HG03571 (cell line): ENCODE measurements at regions not wholly inside any gene's neighbourhood (a gene's known extent, or its start where the extent isn't known, plus 50 kb on each side); places are given as distances from the start of the nearest gene placed in this dataset.
"Not testable (repeated sequence)": the region's sequence is repeated elsewhere in the genome, so short reads cannot be mapped to it uniquely, and the experiment has no call there.

Experiments used
- ATAC-seq: cut with Tn5 transposase; IDR thresholded peaks from one replicate; pipeline ENCODE4 v1.9.1; 2021; ENCODE audit not compliant: unreplicated experiment

DNA sequence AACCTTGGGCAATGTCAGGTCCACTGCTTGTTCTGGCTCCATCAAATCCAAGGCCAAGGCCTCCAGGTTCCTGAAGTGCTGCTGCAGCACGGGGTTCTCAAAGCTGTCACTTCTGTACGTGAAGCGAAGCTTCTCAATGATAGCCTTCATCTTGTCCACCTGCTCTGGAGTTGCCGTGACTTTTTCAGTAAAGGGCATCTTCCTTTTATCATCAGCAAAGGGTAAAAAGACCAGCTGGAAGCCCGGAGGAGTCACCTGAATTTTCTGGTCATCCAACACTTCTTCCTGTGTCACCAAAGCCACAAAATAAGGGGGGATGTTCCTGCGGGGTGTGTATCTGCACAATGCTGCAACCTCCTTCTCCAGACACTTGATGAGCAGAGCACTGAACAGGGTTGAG lies 131.7 kb upstream of the MAMLD1 start:
- not testable (repeated sequence) for ATAC-seq

DNA sequence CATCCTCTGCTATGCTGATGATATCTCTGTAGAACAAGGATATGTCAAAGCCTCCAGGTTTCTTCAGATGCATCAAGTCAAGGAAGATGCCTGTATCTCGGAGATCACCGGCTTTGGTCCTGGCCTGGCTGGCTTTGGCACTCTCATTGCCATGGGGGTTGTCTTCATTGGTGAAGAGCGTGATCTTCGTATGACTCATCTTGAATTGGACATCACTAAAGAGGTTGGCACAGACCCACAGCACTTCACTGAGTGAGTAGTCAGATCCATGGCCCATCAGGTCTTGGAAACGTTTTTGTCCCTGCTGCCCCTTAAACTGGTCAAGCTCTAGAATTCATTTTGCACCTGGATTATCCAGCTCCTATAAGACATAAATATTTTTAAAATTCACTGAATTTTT lies 130.9 kb upstream of the MAMLD1 start:
- not testable (repeated sequence) for ATAC-seq

DNA sequence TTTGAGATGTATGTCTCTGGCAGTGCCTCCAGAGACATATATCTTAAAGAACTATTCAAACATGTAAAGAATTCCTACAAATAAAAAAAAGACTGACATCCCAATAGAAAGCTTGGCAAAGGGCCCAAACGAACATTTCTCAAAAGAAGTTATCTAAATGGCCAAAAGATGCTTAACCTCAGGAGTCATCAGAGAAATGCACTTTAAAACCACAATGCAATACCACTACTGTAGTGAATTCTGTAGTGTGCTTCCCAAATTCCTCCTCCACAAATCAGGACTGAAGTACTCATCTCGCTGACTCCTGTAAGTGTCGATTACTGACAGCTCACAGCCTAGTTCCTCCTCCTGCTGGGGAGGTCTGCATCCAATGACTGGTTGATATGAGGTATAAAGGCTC lies 129.0 kb upstream of the MAMLD1 start:
- no peak for ATAC-seq

DNA sequence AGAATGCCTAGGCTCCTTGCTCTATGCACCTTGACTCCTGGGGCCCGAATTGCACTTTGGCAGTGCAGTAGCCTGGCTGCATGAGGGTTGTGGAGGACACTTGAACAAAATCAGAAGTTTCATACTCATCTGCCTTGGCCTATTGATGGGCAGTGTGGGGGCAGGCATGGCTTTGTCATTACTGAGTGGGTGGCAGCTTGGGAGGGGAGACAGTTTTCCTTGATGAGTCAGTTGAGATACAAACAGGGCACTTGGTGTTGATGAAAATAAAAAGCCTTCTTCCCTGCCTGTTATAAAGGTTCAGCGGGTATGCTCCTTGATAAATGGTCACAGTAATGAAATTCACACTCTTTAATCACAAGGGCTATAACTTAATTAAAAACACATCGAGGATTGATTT lies 126.8 kb upstream of the MAMLD1 start:
- no peak for ATAC-seq

DNA sequence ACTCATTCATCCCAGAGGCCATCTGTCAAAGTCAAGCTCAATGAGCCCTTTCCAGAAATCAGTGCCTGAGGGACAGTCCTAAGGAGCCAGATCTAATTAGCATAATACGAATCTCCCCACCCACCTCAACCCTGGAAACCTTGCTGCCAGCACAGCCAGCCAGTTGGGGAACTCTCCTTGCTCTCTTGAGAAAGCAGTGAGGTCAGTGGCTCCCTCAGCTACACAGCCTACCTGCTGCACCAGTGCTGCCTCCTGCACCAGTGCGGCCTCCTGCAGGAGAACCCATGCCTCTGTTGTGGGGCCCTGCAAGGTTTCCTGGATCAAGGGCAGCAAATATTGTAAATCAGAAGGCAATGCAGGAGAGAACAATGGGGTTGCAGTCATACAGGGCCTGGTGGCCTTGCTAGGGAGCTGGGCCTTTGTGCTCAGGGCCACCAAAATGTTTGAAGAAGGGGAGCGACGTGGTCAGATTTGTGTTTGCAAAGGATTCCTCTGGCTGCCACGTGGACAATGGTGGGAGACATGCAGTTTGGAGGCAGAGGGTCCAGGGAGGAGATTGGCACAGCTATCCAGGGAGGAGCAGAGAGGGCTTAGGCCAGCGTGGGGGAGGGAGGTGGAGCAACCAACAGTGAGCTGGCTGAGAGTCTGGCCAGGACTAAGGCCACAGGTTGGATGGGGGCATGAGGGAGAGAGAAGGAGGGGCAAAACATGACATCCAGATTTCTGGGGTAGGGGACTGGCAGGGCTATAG lies 124.3 kb upstream of the MAMLD1 start:
- ATAC-seq: no peak

DNA sequence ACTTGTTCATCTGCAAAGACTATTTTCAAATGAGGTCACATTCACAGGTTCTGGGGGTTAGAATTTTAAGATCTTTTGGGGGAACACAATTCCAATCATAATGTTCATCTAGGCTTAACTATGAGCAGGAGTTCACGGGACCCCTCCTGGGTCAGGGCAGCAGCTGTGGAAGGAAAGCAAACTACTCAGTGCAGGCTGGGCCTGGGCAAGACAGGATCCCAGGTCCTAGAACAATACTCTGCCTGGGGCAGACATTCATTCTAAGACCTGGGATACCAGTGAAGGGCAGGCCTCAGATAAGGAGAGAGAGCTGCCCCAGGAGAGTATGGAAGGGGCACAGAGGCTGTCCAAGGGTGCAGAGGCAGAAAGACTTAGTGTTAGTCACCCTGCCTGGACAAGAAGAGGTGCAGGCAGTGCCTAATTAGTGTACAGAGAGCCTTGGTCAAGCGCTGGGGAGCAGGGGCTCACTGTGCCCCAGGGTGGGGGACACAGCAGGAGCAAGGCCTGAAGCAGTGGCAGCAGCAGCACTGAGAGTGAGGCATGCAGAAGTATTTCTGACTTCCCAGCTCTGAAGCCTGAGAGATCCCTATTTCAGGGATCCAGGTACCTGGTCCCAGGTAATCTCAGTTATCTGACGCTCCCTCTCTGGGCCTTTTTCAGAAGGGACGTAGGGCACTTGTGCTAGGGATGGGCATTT lies 123.0 kb upstream of the MAMLD1 start:
- ATAC-seq: no peak

DNA sequence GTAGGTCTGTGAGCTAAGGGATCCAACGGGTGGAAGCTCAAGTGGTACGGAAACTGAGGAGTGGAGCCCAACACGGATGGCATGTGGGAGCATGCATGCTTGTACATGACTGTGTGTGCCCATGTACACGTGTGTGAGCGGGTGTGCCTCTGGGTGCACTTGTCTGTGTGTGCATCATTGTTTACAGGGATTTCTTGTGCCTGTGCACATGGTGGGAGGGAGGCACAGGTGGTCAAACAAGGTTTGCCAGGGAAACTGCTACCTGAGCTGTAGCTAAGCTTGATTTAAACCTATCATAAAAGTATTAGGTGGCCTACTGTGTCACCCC lies 122.5 kb upstream of the MAMLD1 start:
- ATAC-seq: no peak

DNA sequence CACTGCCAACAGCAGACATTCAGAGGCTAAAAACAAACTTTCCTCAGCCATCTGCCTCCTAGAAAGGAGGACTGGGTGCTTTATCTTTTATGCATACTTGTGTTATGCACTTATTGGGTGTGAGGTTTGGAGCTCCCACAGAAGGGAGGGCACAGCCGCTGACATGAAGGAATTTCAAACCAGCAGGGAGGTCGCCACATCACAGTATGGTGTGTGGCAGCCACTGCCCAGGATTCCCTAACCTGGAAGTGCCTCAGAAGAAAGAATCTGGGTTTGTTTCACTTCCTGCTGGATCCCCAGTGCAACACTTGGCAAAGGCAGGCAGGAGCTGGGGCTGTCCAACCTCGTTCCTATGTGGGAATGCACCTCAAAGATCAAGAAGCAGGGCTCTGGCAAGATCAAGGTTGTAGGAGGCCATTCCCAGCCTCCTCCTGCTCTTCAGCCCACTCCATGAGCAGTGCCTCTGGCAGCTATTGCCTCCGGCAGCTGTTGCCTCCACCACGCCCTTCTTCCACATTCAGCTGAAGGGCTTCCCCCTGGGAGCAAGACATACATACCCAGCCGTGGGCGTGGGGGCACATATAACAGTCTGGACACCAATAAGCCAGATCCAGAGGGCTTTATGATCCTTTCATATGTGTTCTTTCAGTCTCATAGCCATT lies 109.0 kb upstream of the MAMLD1 start:
- no peak for ATAC-seq

DNA sequence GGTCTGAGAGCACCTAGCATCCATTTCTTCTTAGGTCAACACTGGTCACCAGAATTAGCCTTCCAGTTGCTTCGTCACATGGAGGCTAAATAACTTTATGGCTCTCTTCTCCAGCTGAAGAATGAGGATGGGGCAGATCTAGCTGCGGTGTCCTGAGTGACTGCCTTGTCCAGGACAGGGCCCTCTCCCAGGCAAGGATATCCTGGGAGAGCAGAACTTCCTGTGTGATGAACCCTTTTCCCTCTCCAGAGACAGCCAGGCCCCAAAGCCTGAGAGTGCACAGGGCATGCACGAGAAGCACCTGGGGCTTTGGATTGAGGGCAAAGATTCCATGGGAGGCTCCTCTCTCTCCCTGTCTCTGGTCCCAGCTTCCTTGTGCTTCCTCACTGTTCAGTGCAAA lies 108.2 kb upstream of the MAMLD1 start:
- no peak for ATAC-seq

DNA sequence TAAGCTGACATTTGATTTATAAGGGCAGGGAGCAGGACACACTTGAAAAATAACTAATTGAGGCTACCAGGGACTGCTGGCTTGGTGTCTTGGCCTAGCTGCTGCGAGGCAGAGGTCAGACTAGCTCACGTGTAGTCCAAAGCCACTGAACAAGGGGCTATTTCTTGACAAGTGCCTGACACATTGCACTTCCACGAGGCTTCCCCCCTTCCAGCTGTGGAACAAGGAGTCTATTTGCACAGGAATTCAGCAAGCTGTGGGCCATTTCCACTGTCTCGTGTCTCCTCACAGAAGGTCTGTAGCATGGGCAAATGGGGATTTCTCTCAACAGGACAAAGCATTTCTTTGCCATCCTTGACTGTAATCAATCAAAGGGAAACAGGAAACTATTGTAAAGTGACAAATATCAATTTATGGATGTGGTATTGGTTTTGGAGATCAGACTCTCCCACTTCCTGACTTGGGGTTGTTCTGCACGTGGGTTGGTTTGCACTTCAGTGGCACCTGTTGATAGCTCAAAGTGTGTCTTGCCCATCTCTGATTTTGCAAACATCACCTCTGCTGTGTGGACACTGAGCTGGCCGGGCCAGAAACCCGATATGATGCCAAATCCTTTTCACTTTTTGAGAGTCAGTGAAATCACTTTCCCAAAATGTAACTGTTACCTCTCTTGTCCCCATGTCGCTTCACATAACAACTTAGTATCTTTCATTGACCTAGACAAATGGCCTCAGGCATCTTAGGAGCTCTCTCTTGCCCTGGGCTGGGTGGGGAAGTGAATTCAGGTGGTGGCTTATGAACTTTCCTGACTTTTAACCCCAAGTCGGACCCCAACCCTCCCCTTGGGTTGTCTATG lies 107.4 kb upstream of the MAMLD1 start:
- ATAC-seq: no peak

DNA sequence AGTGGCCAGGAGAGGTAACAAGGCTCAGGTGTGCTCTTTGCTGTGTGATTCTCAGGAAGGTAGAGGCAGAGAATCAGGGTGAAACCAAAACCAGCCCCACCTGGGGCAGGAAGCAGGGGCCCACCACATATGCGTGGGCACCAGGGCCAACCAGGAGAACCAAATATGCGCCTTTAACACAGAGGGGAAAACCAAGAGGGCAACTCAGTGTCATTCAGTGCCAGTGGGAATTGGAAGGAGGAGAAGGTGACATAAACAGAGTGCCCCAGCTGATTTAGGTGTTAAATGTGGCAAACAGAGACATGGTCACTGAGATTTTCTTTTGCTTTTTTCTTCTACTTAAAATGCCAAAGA lies 106.8 kb upstream of the MAMLD1 start:
- ATAC-seq: no peak

DNA sequence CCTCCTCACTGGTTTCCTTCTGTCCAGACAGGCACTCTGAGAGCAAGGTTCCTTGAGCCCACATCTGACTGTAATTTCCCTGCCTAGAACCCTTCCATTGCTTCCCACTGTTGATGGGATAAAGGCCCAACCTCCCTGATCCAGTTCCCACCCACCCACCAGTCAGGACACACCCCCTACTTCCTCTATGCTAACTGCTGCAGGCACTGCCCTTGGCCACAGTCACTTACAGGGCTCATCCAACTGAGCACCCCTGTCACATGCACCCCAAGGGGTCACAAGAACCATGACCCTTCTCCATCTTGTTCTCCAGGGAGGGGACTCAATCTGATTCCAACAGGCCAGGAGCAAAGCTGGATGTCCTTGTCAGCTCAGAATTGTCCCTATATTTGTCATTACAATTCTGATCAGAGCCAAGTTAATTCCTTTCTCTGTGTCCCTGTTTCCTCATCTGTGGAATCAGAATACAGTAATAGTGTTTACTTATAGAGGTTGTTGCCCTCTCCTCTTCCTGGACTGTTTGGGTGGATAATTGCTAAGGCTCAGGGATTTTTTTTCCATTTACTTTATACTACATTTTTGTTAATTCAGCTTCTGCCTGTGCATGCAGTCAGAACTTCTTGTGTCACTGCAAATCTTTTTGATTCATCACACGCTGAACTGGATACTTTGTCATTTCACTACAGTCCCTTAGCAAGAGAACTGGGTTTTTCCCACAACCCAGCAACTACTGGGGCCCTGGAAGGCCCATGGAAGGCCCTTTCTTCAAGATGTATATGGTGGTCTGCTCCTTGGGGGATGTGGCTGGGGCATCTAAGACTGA lies 105.6 kb upstream of the MAMLD1 start:
- no peak for ATAC-seq

DNA sequence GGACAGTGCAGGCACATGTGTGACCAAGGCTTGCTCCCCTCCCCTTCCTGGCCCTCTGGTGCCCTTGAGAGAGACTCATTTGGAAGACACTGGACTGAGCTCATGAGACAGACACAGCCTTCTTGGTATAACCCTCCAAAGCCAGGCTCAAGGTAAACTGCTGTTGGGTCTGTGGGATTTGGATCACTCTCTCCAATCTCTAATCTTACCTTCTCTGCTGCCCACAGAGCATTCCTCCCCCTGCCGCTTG lies 105.0 kb upstream of the MAMLD1 start:
- ATAC-seq: no peak

DNA sequence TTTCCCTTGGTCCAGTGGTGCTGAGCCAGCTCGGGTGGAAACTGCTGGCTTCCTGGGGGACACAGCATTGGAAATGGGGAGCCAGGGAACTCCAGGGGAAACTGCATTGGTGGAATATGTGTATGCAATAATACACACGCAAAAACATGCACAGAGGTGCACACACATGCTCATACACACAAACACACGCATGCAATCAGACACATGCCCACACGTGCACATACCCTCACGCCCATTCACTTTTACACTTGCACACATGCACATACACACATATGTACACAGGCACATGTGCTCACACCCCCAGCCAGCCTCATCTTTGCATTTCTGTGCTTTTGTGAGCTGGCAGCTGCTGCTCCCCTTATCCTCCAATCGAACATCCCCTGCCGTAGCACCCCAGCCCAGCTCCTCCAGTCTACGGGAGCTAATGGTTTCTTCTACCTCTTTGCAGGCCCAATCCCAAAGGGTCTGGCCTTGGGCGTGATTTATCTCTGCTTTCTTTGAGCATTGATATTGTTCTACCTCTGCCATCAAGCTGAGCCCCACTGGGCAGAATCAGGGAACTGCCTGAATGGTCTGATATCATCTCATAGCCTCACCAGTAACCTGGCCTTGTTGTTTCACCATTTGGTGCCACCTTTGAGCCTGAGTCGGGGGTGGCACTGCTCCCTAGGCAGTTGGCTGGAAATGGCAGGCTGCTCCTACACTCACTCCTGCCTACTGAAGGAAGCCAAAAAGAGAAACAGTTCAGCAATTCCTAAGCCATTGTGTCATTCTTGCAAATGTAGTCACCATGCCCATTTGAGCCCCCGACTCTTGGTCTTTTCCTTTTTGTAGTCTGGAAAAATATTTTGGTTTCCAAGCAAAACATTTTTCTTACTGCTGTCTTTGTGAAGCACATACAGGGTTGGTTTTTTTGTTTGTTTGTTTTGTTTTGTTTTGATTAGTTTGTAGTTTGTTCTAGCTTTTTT lies 104.4 kb upstream of the MAMLD1 start:
- ATAC-seq: no peak

DNA sequence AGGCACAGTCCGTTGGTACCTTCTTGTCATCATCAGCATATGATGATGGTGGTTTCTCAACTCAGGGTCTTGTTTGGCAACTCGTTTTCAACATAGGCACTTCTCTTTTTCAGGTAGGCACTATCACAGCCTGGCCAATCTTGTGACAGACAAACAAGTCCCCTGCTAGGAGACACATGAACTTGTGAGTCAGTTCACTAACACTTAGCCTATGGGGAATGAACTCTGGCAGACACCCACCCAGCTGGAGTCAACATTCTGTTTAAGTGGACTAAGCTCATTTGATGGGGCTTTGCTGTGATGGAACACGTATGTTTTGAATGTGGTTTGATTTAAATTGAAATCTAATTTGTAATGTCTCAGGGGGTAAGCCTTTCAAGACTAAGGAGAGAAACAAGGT lies 100.7 kb upstream of the MAMLD1 start:
- no peak for ATAC-seq

DNA sequence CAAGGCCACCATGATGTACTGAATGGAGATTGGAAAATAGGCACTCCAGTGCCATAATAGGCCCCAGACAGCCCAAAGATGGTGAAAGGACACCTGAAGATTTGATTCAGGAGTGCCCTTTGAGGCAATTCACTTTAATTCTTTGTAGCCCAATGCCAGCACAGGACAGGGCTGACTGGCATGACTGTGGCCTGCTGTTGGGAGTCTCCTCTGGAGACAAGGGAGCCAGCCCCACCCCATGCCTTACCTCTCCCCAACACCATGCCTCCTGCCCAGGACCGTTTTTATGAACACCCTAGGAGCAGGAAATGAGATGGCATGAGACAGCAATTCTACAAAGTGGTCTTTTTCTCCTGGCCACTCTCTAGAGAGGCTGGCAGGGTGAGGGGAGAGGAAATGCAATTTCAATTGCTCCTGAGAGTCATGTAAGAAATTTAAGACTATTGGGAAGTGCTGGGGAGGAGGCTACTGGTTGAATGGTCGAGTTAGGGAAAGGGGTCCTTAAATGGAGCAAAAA lies 94.2 kb upstream of the MAMLD1 start:
- no peak for ATAC-seq

DNA sequence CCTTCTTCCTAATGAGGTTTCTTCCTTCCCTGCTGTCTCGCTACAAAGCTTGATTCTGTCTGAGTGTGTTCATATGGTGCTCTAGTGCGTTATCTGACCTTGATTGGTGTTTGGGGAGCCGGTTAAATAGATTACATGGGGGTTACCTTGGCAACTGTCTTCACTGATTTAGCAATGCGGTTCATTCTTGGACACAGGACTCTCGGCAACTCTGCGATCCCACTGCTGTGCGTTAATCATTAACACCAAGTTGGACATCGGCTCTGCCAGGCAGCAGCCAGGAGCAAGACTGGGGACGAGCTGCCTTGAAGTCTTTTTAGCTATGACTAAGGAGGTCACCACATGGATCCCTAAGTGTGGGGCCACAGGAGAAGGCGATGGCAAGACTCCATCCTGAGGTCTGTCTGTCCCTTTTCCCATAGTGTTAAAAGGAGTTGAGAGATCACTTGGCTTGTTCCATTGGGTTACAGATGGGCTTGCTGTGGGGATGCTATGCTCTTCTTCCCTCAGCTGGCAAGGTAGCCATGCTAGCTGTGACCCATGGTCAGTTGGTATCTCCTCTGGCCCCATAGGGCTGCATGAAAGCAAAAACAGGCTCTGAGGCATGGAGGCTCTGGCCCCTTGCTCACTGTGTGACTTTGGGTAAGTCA lies 93.4 kb upstream of the MAMLD1 start:
- ATAC-seq: no peak

DNA sequence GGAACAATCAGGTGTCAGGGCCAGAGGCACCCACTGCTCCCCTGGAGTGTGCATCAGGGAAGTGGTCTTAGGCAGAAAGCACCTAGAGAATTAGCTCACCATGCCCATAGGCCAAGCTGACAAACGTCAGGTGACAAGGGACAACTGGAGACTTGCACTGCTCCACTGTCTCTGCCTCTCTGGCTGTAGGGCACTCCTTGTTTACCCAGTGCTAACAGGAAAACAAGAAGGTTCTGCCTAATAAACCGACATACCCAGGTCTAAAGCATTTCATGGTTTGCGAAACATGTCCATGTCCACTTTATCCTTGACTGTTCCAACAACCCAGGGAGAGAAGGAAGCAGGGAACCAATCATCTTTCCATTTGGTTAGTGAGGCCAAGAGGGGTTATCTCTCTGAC lies 92.5 kb upstream of the MAMLD1 start:
- no peak for ATAC-seq
